SK-N-SH treated with all-trans-retinoic acid at 6 μM for 48 hours (cell line): ENCODE measurements at regions not wholly inside any gene's neighbourhood (a gene's known extent, or its start where the extent isn't known, plus 50 kb on each side); places are given as distances from the start of the nearest gene placed in this dataset.

ENCODE experiments used
- ATAC-seq: fragments of 200-7000 bp; cut with Tn5 transposase; 3 replicates; pipeline ENCODE4 v1.9.1; 2020; ENCODE audit warnings: mild to moderate bottlenecking, moderate library complexity
- ARNTL ChIP-seq: fragments of 450-650 bp; formaldehyde crosslinking; IDR thresholded peaks from 2 replicates; pipeline ENCODE4 v1.5.0; 2020; ENCODE audit warnings: low read depth, mild to moderate bottlenecking, moderate library complexity, borderline replicate concordance
- BACH2 ChIP-seq: fragments of 250-450 bp; sonication (Bioruptor Pico); IDR thresholded peaks from 2 replicates; pipeline ENCODE4 v1.9.0; 2021; ENCODE audit warnings: mild to moderate bottlenecking, borderline replicate concordance
- CSDC2 ChIP-seq: fragments of 250-450 bp; sonication (Bioruptor Pico); IDR thresholded peaks from 2 replicates; pipeline ENCODE4 v1.5.0; 2020; ENCODE audit warnings: mild to moderate bottlenecking, moderate library complexity
- GLIS3 ChIP-seq: fragments of 250-450 bp; sonication (Bioruptor Pico); IDR thresholded peaks from 2 replicates; pipeline ENCODE4 v1.5.0; 2020; ENCODE audit warnings: mild to moderate bottlenecking, moderate library complexity
- ISL1 ChIP-seq: fragments of 250-450 bp; sonication (Bioruptor Pico); IDR thresholded peaks from 2 replicates; pipeline ENCODE4 v2.1.2; 2022; ENCODE audit warnings: mild to moderate bottlenecking, moderate library complexity
- PATZ1 ChIP-seq: fragments of 250-450 bp; sonication (Bioruptor Pico); IDR thresholded peaks from 2 replicates; pipeline ENCODE4 v1.8.0; 2020; ENCODE audit warnings: mild to moderate bottlenecking, moderate library complexity, borderline replicate concordance
- POU6F1 ChIP-seq: fragments of 250-450 bp; sonication (Bioruptor Pico); IDR thresholded peaks from 2 replicates; pipeline ENCODE4 v1.8.0; 2021; ENCODE audit warnings: low read depth, mild to moderate bottlenecking, moderate library complexity, borderline replicate concordance
- PPARA ChIP-seq: fragments of 250-450 bp; sonication (Bioruptor Pico); IDR thresholded peaks from 2 replicates; pipeline ENCODE4 v1.5.0; 2020; ENCODE audit warnings: mild to moderate bottlenecking, borderline replicate concordance
- RARB ChIP-seq: fragments of 250-450 bp; sonication (Bioruptor Pico); IDR thresholded peaks from 2 replicates; pipeline ENCODE4 v1.8.0; 2021; ENCODE audit warnings: mild to moderate bottlenecking, moderate library complexity
- TSHZ2 ChIP-seq: fragments of 250-450 bp; sonication (Bioruptor Pico); IDR thresholded peaks from 2 replicates; pipeline ENCODE4 v1.5.0; 2020; ENCODE audit warnings: mild to moderate bottlenecking, moderate library complexity
- ZC3H10 ChIP-seq: fragments of 250-450 bp; sonication (Bioruptor Pico); IDR thresholded peaks from 2 replicates; pipeline ENCODE4 v1.5.1; 2021; ENCODE audit warnings: mild to moderate bottlenecking, moderate library complexity
- ZFP3 ChIP-seq: fragments of 250-450 bp; sonication (Bioruptor Pico); IDR thresholded peaks from 2 replicates; pipeline ENCODE4 v1.5.0; 2020; ENCODE audit warnings: mild to moderate bottlenecking, moderate library complexity
- ZFP30 ChIP-seq: fragments of 450-650 bp; formaldehyde crosslinking; IDR thresholded peaks from 2 replicates; pipeline ENCODE4 v1.5.0; 2022; ENCODE audit warnings: mild to moderate bottlenecking, moderate library complexity
- ZNF565 ChIP-seq: fragments of 450-650 bp; formaldehyde crosslinking; conservative IDR thresholded peaks from 2 replicates; pipeline ENCODE4 v1.5.0; 2020; ENCODE audit warnings: low read depth, mild to moderate bottlenecking, moderate library complexity
- ZNF70 ChIP-seq: fragments of 450-650 bp; formaldehyde crosslinking; IDR thresholded peaks from 2 replicates; pipeline ENCODE4 v1.5.0; 2020; ENCODE audit warnings: mild to moderate bottlenecking, moderate library complexity
- ZNF8 ChIP-seq: fragments of 450-650 bp; formaldehyde crosslinking; IDR thresholded peaks from 2 replicates; pipeline ENCODE4 v1.5.0; 2020; ENCODE audit warnings: mild to moderate bottlenecking, moderate library complexity
- TF ChIP-seq, protein P1 (sequence below): fragments of 250-450 bp; sonication (Bioruptor Pico); IDR thresholded peaks from 2 replicates; pipeline ENCODE4 v1.5.1; 2020; ENCODE audit warnings: low read depth, mild to moderate bottlenecking, moderate library complexity

GRCh38 chr18:72174972-72175649 is 369.0 kb downstream of the CBLN2 start:
- no peak for ATAC-seq
- TF ChIP-seq PATZ1 (CRISPR knock-in tag) (no peak), ARNTL (CRISPR knock-in tag) (no peak), POU6F1 (CRISPR knock-in tag) (no peak), RARB (CRISPR knock-in tag) (no peak), PPARA (CRISPR knock-in tag) (no peak), TSHZ2 (CRISPR knock-in tag) (no peak)
- TF ChIP-seq, protein P1, sequence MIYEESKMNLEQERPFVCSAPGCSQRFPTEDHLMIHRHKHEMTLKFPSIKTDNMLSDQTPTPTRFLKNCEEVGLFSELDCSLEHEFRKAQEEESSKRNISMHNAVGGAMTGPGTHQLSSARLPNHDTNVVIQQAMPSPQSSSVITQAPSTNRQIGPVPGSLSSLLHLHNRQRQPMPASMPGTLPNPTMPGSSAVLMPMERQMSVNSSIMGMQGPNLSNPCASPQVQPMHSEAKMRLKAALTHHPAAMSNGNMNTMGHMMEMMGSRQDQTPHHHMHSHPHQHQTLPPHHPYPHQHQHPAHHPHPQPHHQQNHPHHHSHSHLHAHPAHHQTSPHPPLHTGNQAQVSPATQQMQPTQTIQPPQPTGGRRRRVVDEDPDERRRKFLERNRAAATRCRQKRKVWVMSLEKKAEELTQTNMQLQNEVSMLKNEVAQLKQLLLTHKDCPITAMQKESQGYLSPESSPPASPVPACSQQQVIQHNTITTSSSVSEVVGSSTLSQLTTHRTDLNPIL, result no peak
- TF ChIP-seq, all 23 proteins: peak for 0

GRCh38 chr18:72171596-72171995 is 372.5 kb downstream of the CBLN2 start:
- no peak for TF ChIP-seq PATZ1 (CRISPR knock-in tag)
- no peak for TF ChIP-seq ZC3H10 (CRISPR knock-in tag)
- TF ChIP-seq, all 23 proteins: peak for 0
- no peak for ATAC-seq

GRCh38 chr18:72161691-72162090 is 382.5 kb downstream of the CBLN2 start:
- ATAC-seq, result no peak
- no peak for TF ChIP-seq ZFP3 (CRISPR knock-in tag)
- TF ChIP-seq ISL1 (CRISPR knock-in tag), result no peak
- TF ChIP-seq, protein P1, result no peak
- TF ChIP-seq CSDC2 (CRISPR knock-in tag), result no peak
- no peak for TF ChIP-seq PATZ1 (CRISPR knock-in tag)
- TF ChIP-seq ZNF70 (CRISPR knock-in tag), result no peak
- TF ChIP-seq GLIS3, result no peak
- no peak for TF ChIP-seq POU6F1 (CRISPR knock-in tag)
- TF ChIP-seq PPARA (CRISPR knock-in tag), result no peak
- TF ChIP-seq RARB (CRISPR knock-in tag), result no peak
- no peak for TF ChIP-seq ZFP30 (CRISPR knock-in tag)
- TF ChIP-seq ARNTL (CRISPR knock-in tag), result no peak
- TF ChIP-seq ZNF8, result no peak
- no peak for TF ChIP-seq ZNF565 (CRISPR knock-in tag)
- no peak for TF ChIP-seq TSHZ2 (CRISPR knock-in tag)
- TF ChIP-seq BACH2 (CRISPR knock-in tag), result no peak
